Skeletal muscle cell (primary cell): ENCODE measurements at regions not wholly inside any gene's neighbourhood (a gene's known extent, or its start where the extent isn't known, plus 50 kb on each side); places are given as distances from the start of the nearest gene placed in this dataset.
A peak's percentile ranks its signal among the peaks of the same experiment; 100 is the strongest.

Source experiments
- DNase-seq: peaks from one replicate; pipeline ENCODE4 v3.0.0-alpha.2; 2010; ENCODE audit warnings: low read depth
- H3K4me3 ChIP-seq: 2 replicates; pipeline ENCODE4 v1.5.1; 2011; ENCODE audit warnings: low read depth, mild to moderate bottlenecking, control low read depth, low read length, moderate library complexity

DNA sequence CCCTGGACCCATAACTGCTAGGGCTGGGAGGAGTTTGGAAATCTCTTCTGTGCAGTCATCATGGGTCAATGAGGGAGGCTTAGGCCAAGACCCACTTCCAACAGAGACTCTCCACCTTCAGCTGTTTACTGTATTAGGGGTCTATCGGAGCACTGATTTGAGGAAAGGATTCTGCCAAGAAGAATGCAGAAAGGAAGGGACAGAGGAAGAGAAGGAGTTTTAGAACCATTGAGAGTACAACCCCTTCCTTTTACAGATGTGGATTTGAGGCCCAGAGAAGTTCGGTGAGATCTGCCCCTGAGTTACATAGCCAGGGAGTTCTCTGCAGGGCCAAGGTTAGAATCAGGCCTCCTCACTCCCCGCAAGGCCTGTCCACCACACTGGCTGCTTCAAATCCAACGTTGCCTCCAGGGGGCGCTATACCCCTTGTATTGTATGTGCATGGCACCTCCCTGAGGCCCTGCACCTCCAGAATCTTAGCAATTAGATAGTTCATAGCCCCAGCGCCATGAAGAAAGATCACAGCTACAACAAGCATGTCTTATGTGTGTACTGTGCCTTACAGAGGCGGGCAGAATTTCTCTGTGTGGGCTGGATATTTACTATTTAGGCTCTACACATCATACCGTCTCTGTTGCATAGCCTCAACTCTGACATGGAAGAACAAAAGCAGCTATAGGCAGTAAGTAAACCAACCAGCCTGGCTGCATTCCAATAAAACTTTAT is 246.8 kb downstream of the SKIDA1 start:
- H3K4me3 ChIP-seq: no peak overlapping the region
- DNase-seq: peak; percentile 67

DNA sequence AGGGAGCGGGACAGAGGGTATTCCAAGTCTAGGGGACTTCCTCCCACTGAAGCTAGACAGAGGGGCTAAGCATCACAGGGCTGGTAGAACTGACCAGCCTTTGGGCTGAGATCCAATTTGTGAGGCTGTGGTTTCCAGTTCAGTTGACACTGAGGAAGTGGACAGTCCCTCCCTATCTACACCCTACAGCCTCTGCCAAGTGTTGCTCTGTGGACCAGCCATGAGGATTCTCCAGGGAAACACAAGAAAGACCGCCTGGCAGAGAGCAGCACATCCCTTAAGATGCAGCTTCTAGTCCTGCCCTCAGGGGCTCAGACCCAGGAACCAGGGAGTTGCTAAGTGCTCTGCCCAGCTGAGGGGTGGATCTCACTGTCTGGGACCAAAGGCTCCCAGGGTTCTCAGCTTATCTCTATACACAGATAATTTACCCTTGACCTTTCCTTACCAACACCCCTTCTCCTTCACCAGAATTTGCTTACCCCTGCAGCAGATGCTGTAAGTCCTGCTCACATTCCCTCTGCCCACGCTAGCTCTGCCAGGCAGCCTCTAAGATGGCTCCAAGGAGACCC is 252.0 kb downstream of the SKIDA1 start:
- no peak overlapping the region for H3K4me3 ChIP-seq
- no peak for DNase-seq

DNA sequence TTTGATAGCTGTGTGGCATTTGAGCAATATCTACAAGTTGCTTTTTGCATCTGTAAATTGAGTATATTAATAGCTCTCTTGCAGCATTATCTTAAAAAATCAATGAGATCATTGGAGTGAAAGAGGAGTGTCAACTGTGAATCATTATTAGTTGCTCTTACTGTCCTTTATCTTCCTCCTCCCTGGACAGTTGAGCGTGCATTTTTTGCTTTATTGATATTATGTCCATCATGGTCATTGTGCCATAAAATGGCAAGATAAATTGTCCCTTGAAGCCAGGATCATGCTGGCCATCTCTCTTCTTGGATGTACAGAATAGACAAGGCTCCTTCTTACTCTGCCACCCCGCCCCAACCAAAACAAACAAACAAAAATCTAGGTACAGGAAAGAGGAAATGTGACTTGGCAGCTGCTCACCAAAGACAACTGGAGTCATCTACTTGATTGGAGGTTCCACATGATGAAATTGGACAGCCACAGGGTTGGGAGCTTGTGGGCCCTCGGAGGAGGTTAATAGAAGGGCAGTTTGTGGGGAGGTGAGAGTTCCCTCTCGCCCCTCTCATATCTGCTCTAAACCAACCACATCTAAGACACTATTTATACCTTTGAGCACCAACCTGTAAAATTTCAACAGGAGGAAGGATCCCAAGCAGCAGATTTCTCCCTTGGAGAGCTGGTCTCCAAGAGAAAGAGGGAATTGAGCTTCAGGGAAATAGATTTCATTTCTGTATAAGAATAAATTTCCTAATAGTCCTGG is 252.7 kb downstream of the SKIDA1 start:
- no peak for DNase-seq
- H3K4me3 ChIP-seq: no peak overlapping the region

DNA sequence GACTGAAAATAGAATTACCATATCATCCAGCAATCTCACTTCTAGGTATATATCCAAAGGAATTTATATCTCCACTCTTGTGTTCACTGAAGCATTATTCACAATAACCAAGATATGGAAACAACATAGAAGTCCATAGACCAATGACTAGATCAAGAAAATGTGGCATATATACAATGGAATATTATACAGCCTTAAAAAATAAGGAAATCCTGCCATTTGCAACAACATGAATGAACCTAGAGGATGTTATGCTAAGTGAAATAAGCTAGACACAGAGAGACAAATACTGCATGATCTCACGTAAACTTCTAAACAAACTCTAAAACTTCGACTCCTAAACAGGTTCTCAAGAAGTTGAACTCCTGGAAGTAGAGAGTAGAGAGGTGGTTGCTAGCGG is 254.5 kb downstream of the SKIDA1 start:
- no peak overlapping the region for H3K4me3 ChIP-seq
- DNase-seq: no peak

DNA sequence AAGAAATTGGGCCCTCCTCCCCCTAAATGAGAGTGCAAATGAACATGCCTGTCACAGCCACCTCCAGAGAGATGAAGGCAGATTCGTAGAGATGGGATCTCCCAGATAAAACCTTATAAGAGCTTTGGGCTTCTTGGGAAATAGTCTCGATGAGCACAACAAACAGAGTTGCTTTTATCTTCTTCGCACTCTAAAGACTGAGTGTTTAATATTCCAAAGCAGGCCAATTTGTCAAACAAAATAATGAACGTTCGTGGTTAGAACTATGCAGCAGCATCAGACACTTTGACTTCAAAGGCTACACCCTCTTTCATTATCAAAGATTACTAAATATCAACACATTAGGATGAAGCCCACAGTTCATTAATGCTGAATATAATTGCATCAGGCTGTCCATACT is 256.2 kb downstream of the SKIDA1 start:
- H3K4me3 ChIP-seq: no peak overlapping the region
- no peak for DNase-seq

DNA sequence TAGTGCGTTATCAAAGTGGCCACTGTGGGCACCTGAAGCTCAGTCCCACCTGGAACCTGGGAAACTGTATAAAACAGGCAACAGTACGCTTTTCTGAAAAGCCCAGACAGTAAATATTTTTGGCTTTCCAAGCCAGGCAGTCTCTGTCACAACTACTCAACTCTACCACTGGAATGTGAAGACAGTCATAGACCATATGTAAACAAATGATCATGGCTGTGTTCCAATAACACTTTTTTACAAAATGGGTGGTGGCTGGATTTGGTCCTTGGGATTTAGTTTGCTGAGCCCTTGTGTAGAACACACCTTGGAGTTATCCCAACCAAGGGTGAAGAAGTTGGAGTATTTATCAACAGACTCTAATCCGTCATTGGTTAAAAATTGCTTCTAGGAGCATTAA is 259.9 kb downstream of the SKIDA1 start:
- DNase-seq: no peak
- no peak overlapping the region for H3K4me3 ChIP-seq

DNA sequence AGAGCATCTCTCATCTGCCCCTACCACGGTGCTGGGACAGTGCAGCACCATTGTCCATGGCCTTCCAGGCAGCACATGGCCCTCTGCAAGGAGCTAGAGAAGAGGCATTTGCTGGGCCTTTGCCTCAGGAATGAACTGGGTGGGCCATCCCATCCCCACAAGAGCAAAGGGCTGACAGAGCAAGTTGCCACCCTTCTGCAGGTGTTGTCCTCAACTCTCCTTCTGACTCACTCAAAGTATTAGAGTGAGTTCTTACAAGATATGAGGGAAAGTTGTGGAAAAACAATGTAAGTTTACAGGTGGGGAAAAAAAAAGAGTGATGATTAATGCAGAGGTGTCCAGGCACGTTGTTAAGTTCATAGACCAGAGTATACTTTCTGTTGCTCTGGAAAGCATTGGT is 261.2 kb downstream of the SKIDA1 start:
- no peak overlapping the region for H3K4me3 ChIP-seq
- no peak for DNase-seq

DNA sequence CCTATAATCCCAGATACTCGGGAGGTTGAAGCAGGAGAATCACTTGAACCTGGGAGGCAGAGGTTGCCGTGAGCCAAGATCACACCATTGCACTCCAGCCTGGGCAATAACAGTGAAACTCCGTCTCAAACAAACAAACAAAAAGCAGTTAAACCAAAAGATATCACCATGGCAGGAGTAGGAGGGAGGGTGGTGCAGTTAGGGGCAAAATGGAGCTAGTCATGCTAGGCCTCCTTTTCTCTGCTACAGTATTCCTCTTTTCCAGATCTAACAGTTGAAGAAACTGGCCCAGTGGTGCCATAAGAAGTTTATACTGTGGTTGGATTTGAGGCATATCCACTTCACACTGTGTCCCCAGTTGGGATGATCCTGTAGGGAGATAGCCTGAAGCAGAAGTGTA is 261.6 kb downstream of the SKIDA1 start:
- H3K4me3 ChIP-seq: no peak overlapping the region
- DNase-seq: no peak

DNA sequence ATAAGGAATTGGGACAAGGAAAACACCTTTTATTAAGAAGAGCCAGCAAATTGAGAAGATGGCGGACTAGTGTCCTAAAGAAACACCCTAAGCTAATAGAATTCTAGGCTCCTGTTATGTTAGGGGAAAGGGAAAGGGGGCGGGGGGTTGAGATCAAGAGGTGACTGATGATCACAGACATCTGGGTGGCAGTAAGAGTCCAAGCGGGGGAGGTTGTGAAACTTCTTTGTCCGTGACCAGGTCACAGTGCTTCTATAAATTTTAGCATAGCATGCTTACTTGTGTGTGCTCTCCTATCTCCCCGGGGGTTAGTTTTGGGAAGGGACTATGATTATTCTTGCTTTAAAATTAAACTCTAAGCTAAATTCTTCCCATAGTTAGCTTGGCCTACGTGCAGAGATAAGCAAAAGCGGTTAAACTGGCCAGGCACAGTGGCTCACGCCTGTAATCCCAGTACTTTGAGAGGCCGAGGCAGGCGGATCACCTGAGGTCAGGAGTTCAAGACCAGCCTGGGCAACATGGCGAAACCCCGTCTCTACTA is 262.1 kb downstream of the SKIDA1 start:
- DNase-seq: no peak
- no peak overlapping the region for H3K4me3 ChIP-seq

DNA sequence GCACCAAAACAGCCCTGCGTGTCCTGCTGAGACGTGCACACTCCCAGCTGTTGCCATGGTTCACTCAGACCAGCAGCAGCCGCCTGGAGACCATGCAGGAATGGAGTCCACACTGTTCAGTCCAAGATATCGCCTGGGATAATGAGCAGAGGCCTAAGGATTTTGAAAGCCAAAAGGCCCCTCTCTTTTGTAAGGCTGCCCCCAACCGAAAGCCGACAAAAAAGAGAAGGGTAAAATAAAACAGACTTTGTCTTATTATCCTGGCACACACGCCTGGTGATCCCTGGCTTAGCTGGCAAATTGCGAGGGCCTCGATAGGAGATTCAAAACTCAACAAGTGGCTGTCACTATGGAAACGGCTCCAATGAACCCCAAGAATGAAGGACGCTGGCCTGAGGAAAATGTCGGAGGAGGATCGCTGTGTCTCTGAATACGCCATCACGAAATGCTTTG is 263.6 kb downstream of the SKIDA1 start:
- no peak for DNase-seq
- H3K4me3 ChIP-seq: no peak overlapping the region

DNA sequence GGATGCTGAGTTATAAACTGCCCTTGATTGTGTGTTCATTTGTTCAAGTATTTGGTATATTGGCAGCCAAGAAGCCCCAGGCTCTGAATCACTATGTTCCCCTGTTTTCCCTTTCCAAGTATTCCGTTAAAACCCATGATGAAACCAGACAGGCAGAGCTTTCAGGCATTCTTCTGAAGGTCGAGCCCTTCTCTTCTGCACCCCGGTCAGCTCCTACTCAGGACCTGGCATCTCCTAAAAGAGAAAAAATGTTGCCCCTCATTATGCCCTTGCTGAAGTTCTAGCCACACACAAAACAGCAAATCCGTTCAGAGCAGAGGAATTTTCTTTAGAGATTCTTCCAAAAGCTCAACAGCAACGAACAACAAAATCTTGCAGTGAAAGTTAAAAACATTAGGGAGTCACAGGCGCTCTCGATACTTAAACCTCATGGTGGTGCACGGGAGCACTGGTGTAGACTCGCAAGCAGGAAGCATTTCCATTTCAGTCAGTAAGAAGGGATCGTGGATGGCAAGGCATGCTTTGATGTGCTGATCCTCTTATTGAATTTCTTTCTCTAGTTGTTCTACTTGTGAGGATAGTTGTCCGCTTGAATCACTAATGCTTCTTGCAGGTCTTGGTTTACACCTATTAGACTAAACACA is 264.9 kb downstream of the SKIDA1 start:
- DNase-seq: no peak
- no peak overlapping the region for H3K4me3 ChIP-seq

DNA sequence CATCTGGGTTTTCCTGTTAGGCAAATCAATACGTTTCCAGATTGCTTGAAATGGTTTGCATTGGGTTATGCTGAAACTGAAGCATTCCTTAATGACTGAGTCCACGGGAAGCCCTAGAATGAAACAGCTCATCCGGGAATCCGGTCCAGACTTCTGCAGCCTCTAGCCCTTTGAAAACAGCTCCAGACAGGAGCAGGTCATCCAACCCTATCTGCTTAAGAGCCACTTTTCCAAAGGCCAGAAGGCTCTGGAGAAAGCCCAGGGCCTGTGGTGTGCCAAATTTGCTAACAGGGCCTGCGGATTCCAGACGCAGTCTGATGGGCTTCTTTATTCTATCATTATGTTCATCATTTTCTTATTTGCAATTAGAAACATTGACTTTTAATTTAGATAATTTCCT is 265.4 kb downstream of the SKIDA1 start:
- no peak for DNase-seq
- no peak overlapping the region for H3K4me3 ChIP-seq

DNA sequence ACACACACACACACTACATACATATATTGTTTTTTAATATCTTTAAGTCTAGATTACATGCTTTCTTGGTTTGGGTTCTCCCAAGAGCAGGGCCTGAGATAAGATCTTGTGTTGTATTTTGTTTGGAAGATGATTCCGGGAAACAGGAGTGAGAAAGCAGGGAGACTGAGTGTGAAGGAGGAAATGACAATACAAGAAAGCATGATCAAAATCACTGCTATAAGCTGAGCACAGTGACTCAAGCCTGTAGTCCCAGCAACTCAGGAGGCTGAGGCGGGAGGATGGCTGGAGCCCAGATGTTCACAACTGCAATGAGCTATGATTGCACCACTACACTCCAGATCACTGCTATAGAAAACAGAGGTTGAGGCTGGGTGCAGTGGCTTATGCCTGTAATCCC is 267.6 kb downstream of the SKIDA1 start:
- H3K4me3 ChIP-seq: no peak overlapping the region
- no peak for DNase-seq

DNA sequence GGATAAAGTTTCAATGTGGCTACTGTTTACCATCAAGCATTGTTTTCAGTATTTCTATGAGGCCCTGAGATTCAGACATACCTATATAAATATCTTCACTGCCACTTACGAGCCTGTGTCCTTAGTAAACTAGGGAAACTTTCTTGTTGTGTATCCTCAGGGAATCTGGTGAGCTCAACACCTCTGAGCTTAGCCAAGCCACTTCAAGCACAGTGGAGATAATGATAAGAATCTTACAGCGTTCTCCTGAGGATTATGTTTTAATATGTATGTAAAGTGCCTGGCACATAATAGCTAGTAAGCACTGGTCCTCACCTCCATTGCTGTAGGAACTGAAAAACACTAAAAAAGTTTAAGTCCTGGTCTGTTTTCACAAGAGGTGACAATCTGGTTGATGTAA is 268.3 kb downstream of the SKIDA1 start:
- no peak for DNase-seq

DNA sequence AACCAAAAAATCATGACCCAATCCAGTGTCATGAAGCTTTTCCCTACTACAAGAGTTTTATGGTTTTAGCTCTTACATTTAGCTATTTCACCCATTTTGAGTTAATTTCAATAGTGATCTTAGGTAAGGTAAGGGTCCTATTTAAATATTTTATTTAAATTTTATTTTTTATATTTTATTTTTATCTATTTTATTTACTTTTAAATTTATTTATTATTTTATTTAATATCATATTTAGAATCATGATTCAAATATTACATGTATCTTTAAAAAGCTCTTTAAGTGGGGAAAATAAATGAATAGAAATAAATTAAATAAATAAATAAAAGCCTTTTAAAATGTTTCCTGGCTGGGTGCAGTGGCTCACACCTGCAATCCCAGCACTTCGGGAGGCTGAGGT is 276.0 kb downstream of the SKIDA1 start:
- DNase-seq: no peak
- H3K4me3 ChIP-seq: no peak overlapping the region

More for the DNA sequence above, 268.3 kb downstream of the SKIDA1 start:
- H3K4me3 ChIP-seq: no peak overlapping the region

DNA sequence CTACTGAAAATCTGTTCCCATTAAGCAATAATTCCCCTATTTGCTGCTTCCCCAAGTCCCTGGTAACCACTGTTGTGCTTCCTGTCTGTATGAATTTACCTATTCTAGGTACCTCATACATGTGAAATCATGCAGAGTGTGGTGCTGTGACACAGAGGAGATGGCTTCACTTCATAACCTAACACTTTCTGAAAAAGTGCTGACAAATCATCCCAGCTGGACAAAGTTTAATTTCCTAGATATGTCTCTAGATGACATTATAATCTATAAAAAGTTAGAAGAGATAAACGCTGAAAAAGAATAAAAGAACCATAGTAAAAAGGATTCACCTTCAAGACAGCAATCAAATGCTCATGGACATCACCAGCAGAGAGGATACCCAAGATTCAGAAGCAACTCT is 277.9 kb downstream of the SKIDA1 start:
- no peak overlapping the region for H3K4me3 ChIP-seq
- DNase-seq: no peak

DNA sequence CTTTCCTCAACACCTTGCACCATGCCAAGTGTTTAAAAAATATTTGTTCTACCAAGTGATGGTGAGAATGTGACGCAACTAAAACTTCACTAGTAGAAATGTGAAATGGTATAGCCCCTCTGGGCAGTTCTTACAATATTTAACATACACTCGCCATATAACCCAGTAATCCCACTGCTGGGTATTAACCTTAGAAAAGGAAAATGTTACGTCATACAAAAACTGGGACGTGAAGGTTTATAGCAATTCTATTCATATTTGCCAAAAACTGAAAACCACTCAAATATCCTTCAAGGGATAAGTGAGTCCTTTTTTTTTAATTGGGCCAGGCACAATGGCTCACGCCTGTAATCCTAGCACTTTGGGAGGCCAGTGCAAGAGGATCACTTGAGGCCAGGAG is 279.3 kb downstream of the SKIDA1 start:
- H3K4me3 ChIP-seq: no peak overlapping the region

DNA sequence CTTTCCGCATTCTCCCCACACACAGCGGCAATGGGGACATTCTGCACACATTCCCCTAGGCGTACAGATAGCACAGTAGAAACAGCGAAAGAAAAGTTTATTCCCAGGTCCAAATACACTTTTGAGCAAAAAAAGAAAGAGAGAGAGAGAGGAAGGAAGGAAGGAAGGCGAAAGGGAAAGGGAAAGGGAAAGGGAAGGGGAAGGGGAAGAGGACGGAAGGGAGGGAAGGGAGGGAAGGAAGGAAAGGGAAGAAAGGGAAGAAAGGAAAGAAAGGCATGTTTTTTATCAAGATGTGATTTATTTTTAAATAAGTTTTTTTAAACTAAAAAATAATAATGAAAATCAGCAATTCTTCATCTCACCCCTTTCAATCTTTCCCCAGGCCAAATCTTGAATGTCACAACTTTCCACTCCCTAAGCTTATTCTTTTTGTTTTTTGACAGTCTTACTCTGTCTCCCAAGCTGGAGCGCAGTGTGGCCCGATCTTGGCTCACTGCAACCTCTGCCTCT is 281.7 kb downstream of the SKIDA1 start:
- DNase-seq: no peak
- no peak overlapping the region for H3K4me3 ChIP-seq

More for the DNA sequence above, 279.3 kb downstream of the SKIDA1 start:
- no peak for DNase-seq

DNA sequence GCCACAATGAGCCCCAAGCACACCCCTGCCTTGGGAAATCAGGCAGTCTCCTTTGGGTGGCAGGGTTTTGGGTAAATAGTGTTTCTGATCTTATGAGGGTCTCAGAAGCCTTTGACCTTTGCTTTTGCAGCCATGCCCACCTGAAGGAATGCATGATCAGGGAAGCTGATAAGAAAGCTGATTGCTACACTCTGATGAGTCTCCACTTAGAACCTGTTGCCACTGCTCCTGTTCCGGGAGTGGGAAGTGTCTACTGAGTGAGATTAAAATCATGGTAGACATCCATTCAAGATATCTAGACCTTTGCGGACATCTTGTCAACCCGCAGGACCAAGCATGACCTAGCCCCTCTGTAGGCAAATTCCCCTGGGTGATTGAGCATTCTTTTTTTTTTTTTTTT is 282.6 kb downstream of the SKIDA1 start:
- no peak overlapping the region for H3K4me3 ChIP-seq

DNA sequence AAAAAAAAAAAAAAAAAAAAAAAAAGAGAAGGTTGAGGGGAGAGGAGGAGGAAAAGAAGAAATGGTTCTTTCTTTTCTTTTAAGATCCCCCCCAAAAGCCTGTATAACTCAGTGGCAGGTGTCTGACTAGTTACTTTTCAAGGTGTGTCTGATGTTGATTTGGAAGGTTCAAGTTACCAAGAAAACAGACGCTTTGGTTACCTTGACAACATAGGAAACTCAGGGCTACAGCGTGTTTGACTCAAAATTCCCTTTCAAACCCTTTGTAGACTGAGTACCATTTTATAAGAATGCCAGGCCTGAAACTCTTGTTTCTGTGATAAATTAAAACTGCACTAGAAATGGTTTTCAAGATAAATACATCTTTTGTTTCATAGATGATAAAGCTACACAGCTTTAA is 286.8 kb downstream of the SKIDA1 start:
- H3K4me3 ChIP-seq: no peak overlapping the region
- no peak for DNase-seq

More for the DNA sequence above, 282.6 kb downstream of the SKIDA1 start:
- DNase-seq: no peak
